GM23338 (cell line): ENCODE measurements at regions not wholly inside any gene's neighbourhood (a gene's known extent, or its start where the extent isn't known, plus 50 kb on each side); places are given as distances from the start of the nearest gene placed in this dataset.

ENCODE experiments used
- ATAC-seq: fragments of 200-7000 bp; cut with Tn5 transposase; 3 replicates; pipeline ENCODE4 v1.9.1; 2020
- DNase-seq: peaks from one replicate; pipeline ENCODE4 v3.0.0-alpha.2; 2015; ENCODE audit warnings: low spot score
- H2AFZ ChIP-seq: fragments of 200-600 bp; sonication (generic); 2 replicates; pipeline ENCODE4 v1.8.0; 2016; ENCODE audit warnings: antibody characterized with exemption, mild to moderate bottlenecking, moderate library complexity
- H3F3A ChIP-seq: fragments of 200-600 bp; sonication (generic); replicated peaks from 2 replicates; pipeline ENCODE4 v1.8.0; 2017; ENCODE audit warnings: antibody characterized with exemption, mixed run types, low read depth
- H3K27ac ChIP-seq: fragments of 200-600 bp; sonication (generic); 2 replicates; pipeline ENCODE4 v1.6.1; 2016; ENCODE audit warnings: low read depth
- H3K27me3 ChIP-seq: fragments of 200-600 bp; sonication (generic); 2 replicates; pipeline ENCODE4 v1.8.0; 2016; ENCODE audit warnings: mild to moderate bottlenecking, mixed run types, moderate library complexity; ENCODE audit not compliant: insufficient read depth
- H3K36me3 ChIP-seq: fragments of 200-600 bp; sonication (generic); 2 replicates; pipeline ENCODE4 v1.8.0; 2016; ENCODE audit warnings: mild to moderate bottlenecking; ENCODE audit not compliant: insufficient read depth
- H3K4me1 ChIP-seq: fragments of 200-600 bp; sonication (generic); 2 replicates; pipeline ENCODE4 v1.8.0; 2016; ENCODE audit warnings: mild to moderate bottlenecking, moderate library complexity; ENCODE audit not compliant: insufficient read depth
- H3K4me2 ChIP-seq: fragments of 200-600 bp; sonication (generic); 2 replicates; pipeline ENCODE4 v1.7.1; 2017; ENCODE audit warnings: mixed run types
- H3K4me3 ChIP-seq: fragments of 200-600 bp; sonication (generic); 2 replicates; pipeline ENCODE4 v1.6.1; 2016; ENCODE audit warnings: mixed run types
- H3K79me2 ChIP-seq: fragments of 200-600 bp; sonication (generic); replicated peaks from 2 replicates; pipeline ENCODE4 v1.8.0; 2017; ENCODE audit warnings: mild to moderate bottlenecking; ENCODE audit not compliant: insufficient read depth
- H3K9me2 ChIP-seq: fragments of 200-600 bp; sonication (generic); 2 replicates; pipeline ENCODE4 v1.8.0; 2017; ENCODE audit not compliant: insufficient read depth
- H4K20me1 ChIP-seq: fragments of 200-600 bp; sonication (generic); replicated peaks from 2 replicates; pipeline ENCODE4 v1.8.0; 2017; ENCODE audit warnings: mild to moderate bottlenecking; ENCODE audit not compliant: insufficient read depth
- H3K27ac Mint-ChIP-seq: 2 replicates; pipeline ENCODE4 v1.8.0; 2020; ENCODE audit warnings: inconsistent platforms, mild to moderate bottlenecking, moderate library complexity, mixed read lengths
- H3K27me3 Mint-ChIP-seq: 3 replicates; pipeline ENCODE4 v1.8.0; 2022; ENCODE audit warnings: low read depth, mild to moderate bottlenecking, moderate library complexity, mixed read lengths, inconsistent platforms; ENCODE audit not compliant: insufficient read depth, poor library complexity
- H3K36me3 Mint-ChIP-seq: 3 replicates; pipeline ENCODE4 v1.8.0; 2021; ENCODE audit warnings: low read depth, mild to moderate bottlenecking, inconsistent platforms, moderate library complexity, mixed read lengths
- H3K4me1 Mint-ChIP-seq: 3 replicates; pipeline ENCODE4 v1.8.0; 2020; ENCODE audit warnings: mild to moderate bottlenecking, inconsistent platforms, mixed read lengths
- H3K4me3 Mint-ChIP-seq: 3 replicates; pipeline ENCODE4 v1.8.0; 2021; ENCODE audit warnings: moderate library complexity, mild to moderate bottlenecking, inconsistent platforms, mixed read lengths
- H3K9me3 Mint-ChIP-seq: 3 replicates; pipeline ENCODE4 v1.8.0; 2020; ENCODE audit warnings: moderate library complexity, mild to moderate bottlenecking, inconsistent platforms, mixed read lengths
- CREB1 ChIP-seq: fragments of 250-450 bp; sonication (Bioruptor Pico); IDR thresholded peaks from 2 replicates; pipeline ENCODE4 v1.5.0; 2020; ENCODE audit warnings: low read depth, mild to moderate bottlenecking, moderate library complexity
- CTCF ChIP-seq, 2 experiments: fragments of 200-600 bp in 1 of 2; sonication (generic) in 1 of 2; conservative IDR thresholded peaks; 2 replicates each; pipeline versions ENCODE4 v1.5.1 to v1.6.1; 2016 to 2017; ENCODE audit warnings: antibody characterized with exemption in 2 of 2, low read depth in 2 of 2, mild to moderate bottlenecking in 2 of 2, moderate library complexity in 1 of 2
- ETS1 ChIP-seq: IDR thresholded peaks from 2 replicates; pipeline ENCODE4 v1.6.1; 2016; ENCODE audit warnings: antibody characterized with exemption
- EZH2 ChIP-seq: fragments of 200-600 bp; sonication (generic); IDR thresholded peaks from one replicate; pipeline ENCODE4 v1.8.0; 2017; ENCODE audit warnings: antibody characterized with exemption, mild to moderate bottlenecking, low read depth; ENCODE audit not compliant: unreplicated experiment
- EZH2phosphoT487 ChIP-seq: fragments of 200-600 bp; sonication (generic); IDR thresholded peaks from one replicate; pipeline ENCODE4 v1.8.1; 2018; ENCODE audit warnings: antibody characterized with exemption; ENCODE audit not compliant: unreplicated experiment
- JUNB ChIP-seq: IDR thresholded peaks from one replicate; pipeline ENCODE4 v1.6.1; 2016; ENCODE audit warnings: antibody characterized with exemption; ENCODE audit not compliant: unreplicated experiment
- NANOG ChIP-seq: IDR thresholded peaks from 2 replicates; pipeline ENCODE4 v1.6.1; 2016; ENCODE audit warnings: antibody characterized with exemption, borderline replicate concordance
- POLR2AphosphoS5 ChIP-seq: IDR thresholded peaks from 2 replicates; pipeline ENCODE4 v1.6.1; 2016; ENCODE audit warnings: antibody characterized with exemption, low read depth
- REST ChIP-seq: IDR thresholded peaks from one replicate; pipeline ENCODE4 v1.6.1; 2018; ENCODE audit warnings: antibody characterized with exemption; ENCODE audit not compliant: unreplicated experiment
- STAT1 ChIP-seq: IDR thresholded peaks from one replicate; pipeline ENCODE4 v1.6.1; 2016; ENCODE audit warnings: antibody characterized with exemption; ENCODE audit not compliant: unreplicated experiment
- ZNF114 ChIP-seq: fragments of 250-450 bp; sonication (Bioruptor Pico); IDR thresholded peaks from 2 replicates; pipeline ENCODE4 v1.5.0; 2020; ENCODE audit warnings: mild to moderate bottlenecking, moderate library complexity
- ZNF331 ChIP-seq: fragments of 250-450 bp; sonication (Bioruptor Pico); IDR thresholded peaks from 2 replicates; pipeline ENCODE4 v1.5.0; 2020; ENCODE audit warnings: low read depth, mild to moderate bottlenecking, moderate library complexity
- ZNF462 ChIP-seq: fragments of 250-450 bp; sonication (Bioruptor Pico); IDR thresholded peaks from 2 replicates; pipeline ENCODE4 v1.5.0; 2020; ENCODE audit warnings: mild to moderate bottlenecking, moderate library complexity

GRCh38 chr19:46952874-46953273, 66.8 kb upstream of the NPAS1 start:
- Mint-ChIP-seq H3K9me3 (no peaks in the 10 kb centered on the region), H3K4me3 (no peak overlapping the region; the same call in 2 of the 3 replicates), H3K27ac (no peak overlapping the region), H3K36me3 (peaks cover 21% of the 10 kb centered on the region), H3K27me3 (no peaks in the 10 kb centered on the region), H3K4me1 (peaks cover 11% of the 10 kb centered on the region)
- Histone ChIP-seq H3K4me3 (no peak overlapping the region), H3K4me1 (no peaks in the 10 kb centered on the region; the same call in 1 of the 2 replicates), H3K9me2 (no peaks in the 10 kb centered on the region), H3K79me2 (peaks cover 28% of the 10 kb centered on the region), H3K27me3 (no peaks in the 10 kb centered on the region), H4K20me1 (peaks cover 8% of the 10 kb centered on the region), H2AFZ (no peak overlapping the region), H3K36me3 (no peaks in the 10 kb centered on the region), H3K4me2 (no peak overlapping the region), H3F3A (peaks cover 13% of the 10 kb centered on the region; the same call in 1 of the 2 replicates), H3K27ac (0 out of 2 replicates have a peak overlapping the region, but pooled peaks have one; percentile 19)
- ATAC-seq = no peak
- DNase-seq = no peak
- TF ChIP-seq CTCF (conservative IDR thresholded peaks at IDR 0.05; ENCODE audit: low read depth in 2 of 2) = no peak
- no peak for TF ChIP-seq JUNB
- TF ChIP-seq EZH2 = no peak
- TF ChIP-seq ZNF331 (CRISPR knock-in tag) = no peak
- TF ChIP-seq STAT1 = no peak
- TF ChIP-seq CREB1 (CRISPR knock-in tag) = no peak
- no peak for TF ChIP-seq EZH2phosphoT487
- no peak for TF ChIP-seq ZNF114 (CRISPR knock-in tag)
- no peak for TF ChIP-seq REST
- TF ChIP-seq ETS1 = no peak
- TF ChIP-seq ZNF462 = no peak
- no peak for TF ChIP-seq POLR2AphosphoS5
- TF ChIP-seq NANOG = no peak
